Panc1 (cell line): ENCODE measurements at regions not wholly inside any gene's neighbourhood (a gene's known extent, or its start where the extent isn't known, plus 50 kb on each side); places are given as distances from the start of the nearest gene placed in this dataset.

Experiments
- ATAC-seq: fragments of 200-7000 bp; cut with Tn5 transposase; 2 replicates; pipeline ENCODE4 v1.9.1; 2020; ENCODE audit warnings: mild to moderate bottlenecking, moderate library complexity
- BruUV-seq: library from RNA; stranded (reverse); fragments of 400-500 nt; replicated peaks from 2 replicates; lab custom pipeline; 2021; lab: Mats Ljungman, UMichigan
- CTCF ChIA-PET: fragments of 300-600 bp; sonication (Branson Sonifier 250); formaldehyde crosslinking; loops from one replicate; lab custom pipeline; 2022; ENCODE audit warnings: antibody characterized with exemption; lab: Charles Lee
- POLR2A ChIA-PET: fragments of 300-600 bp; sonication (Branson Sonifier 250); formaldehyde crosslinking; loops from one replicate; lab custom pipeline; 2022; ENCODE audit warnings: antibody characterized with exemption; lab: Charles Lee
- DNase-seq: peaks from one replicate; pipeline ENCODE4 v3.0.0-alpha.2; 2010; ENCODE audit warnings: low read depth, low spot score
- H3K27ac ChIP-seq: 2 replicates; pipeline ENCODE4 v1.5.1; 2011; ENCODE audit warnings: mild to moderate bottlenecking, low read length, inconsistent platforms
- H3K27me3 ChIP-seq: fragments of 200-500 bp; sonication (Bioruptor generic); 2 replicates; pipeline ENCODE4 v1.6.0; 2014; ENCODE audit warnings: low read length, inconsistent platforms; ENCODE audit not compliant: control insufficient read depth, insufficient read depth
- H3K36me3 ChIP-seq: fragments of 200-500 bp; sonication (Bioruptor generic); 2 replicates; pipeline ENCODE4 v1.5.1; 2014; ENCODE audit warnings: inconsistent platforms, mild to moderate bottlenecking, low read length, moderate library complexity; ENCODE audit not compliant: control insufficient read depth, insufficient read depth
- H3K4me1 ChIP-seq: 2 replicates; pipeline ENCODE4 v1.5.1; 2011; ENCODE audit warnings: inconsistent platforms, mild to moderate bottlenecking, low read length, moderate library complexity; ENCODE audit not compliant: control insufficient read depth, insufficient read depth
- H3K4me3 ChIP-seq, 2 experiments: 2 replicates each; pipeline ENCODE4 v1.5.1; 2011 to 2012; ENCODE audit warnings: low read depth in 2 of 2, low read length in 2 of 2, mild to moderate bottlenecking in 2 of 2, inconsistent platforms in 1 of 2, moderate library complexity in 1 of 2
- H3K9me3 ChIP-seq: fragments of 200-500 bp; sonication (Bioruptor generic); 2 replicates; pipeline ENCODE4 v1.5.1; 2014; ENCODE audit warnings: low read depth, mild to moderate bottlenecking, inconsistent platforms, low read length, moderate library complexity; ENCODE audit not compliant: control insufficient read depth, insufficient read depth
- CTCF ChIP-seq: fragments of 450-650 bp; IDR thresholded peaks from 2 replicates; pipeline ENCODE4 v1.5.1; 2017; ENCODE audit warnings: mild to moderate bottlenecking
- POLR2AphosphoS5 ChIP-seq: IDR thresholded peaks from 2 replicates; pipeline ENCODE4 v1.6.1; 2012; ENCODE audit warnings: mild to moderate bottlenecking, low read depth, low read length, moderate library complexity
- REST ChIP-seq, 2 experiments: IDR thresholded peaks; 2 replicates each; pipeline ENCODE4 v1.6.1; 2011 to 2012; ENCODE audit warnings: low read depth in 2 of 2, control low read depth in 1 of 2, low read length in 1 of 2, mild to moderate bottlenecking in 1 of 2, moderate library complexity in 1 of 2; ENCODE audit not compliant: insufficient read depth in 1 of 2
- SIN3A ChIP-seq: IDR thresholded peaks from 2 replicates; pipeline ENCODE4 v1.6.1; 2012; ENCODE audit warnings: low read depth, mild to moderate bottlenecking, low read length, moderate library complexity, borderline replicate concordance; ENCODE audit not compliant: insufficient read depth
- TCF7L2 ChIP-seq: IDR thresholded peaks from 2 replicates; pipeline ENCODE4 v1.6.1; 2011; ENCODE audit warnings: mild to moderate bottlenecking, low read depth, low read length, inconsistent platforms
- in situ Hi-C: cut with HindIII; loops from 2 replicates; pipeline ENCODE4 v1.10.0; 2016; ENCODE audit warnings: low sequenced_read_pairs, low pct_unique_long_range_greater_than_20kb
- intact Hi-C: fragments of 100-400 bp; cut with micrococcal nuclease; formaldehyde crosslinking; loops from one replicate; pipeline ENCODE4 v1.10.0; 2022; ENCODE audit not compliant: unreplicated experiment

GRCh38 chr1:96157101-96157500 lies 564.5 kb upstream of the PTBP2 start:
- POLR2A ChIA-PET, result no interaction called here
- ATAC-seq, result no peak
- intact Hi-C loops, result no loop called here

GRCh38 chr1:96159379-96159778 lies 562.2 kb upstream of the PTBP2 start:
- in situ Hi-C loops (no loop called here), intact Hi-C loops (no loop called here)
- no peak overlapping the region for H3K4me3 ChIP-seq
- ChIA-PET POLR2A (no interaction called here), CTCF (no interaction called here)
- H3K9me3 ChIP-seq, result no peaks in the 10 kb centered on the region
- H3K27ac ChIP-seq, result no peak overlapping the region
- no peaks in the 10 kb centered on the region for H3K27me3 ChIP-seq
- ATAC-seq (no peak), DNase-seq (no peak)
- no peaks in the 10 kb centered on the region for H3K36me3 ChIP-seq
- H3K4me1 ChIP-seq, result no peaks in the 10 kb centered on the region
- no TSS peak for BruUV-seq
- TF ChIP-seq POLR2AphosphoS5, result no peak
- no peak for TF ChIP-seq TCF7L2
- no peak for TF ChIP-seq SIN3A
- no peak for TF ChIP-seq REST (IDR thresholded peaks at IDR 0.05; ENCODE audit: insufficient read depth in 1 of 2, low read depth in 2 of 2, low read length in 1 of 2)
- no peak for TF ChIP-seq CTCF

More at GRCh38 chr1:96157101-96157500, 564.5 kb upstream of the PTBP2 start:
- no TSS peak for BruUV-seq
- no peak for TF ChIP-seq REST (IDR thresholded peaks at IDR 0.05; ENCODE audit: insufficient read depth in 1 of 2, low read depth in 2 of 2, low read length in 1 of 2)
- TF ChIP-seq CTCF, result no peak
- TF ChIP-seq TCF7L2, result no peak
- TF ChIP-seq POLR2AphosphoS5, result no peak
- TF ChIP-seq SIN3A, result no peak
- in situ Hi-C loops, result no loop called here
- no peaks in the 10 kb centered on the region for H3K4me1 ChIP-seq
- H3K36me3 ChIP-seq, result no peaks in the 10 kb centered on the region
- H3K4me3 ChIP-seq, result no peak overlapping the region
- no peak for DNase-seq
- H3K9me3 ChIP-seq, result no peaks in the 10 kb centered on the region
- H3K27ac ChIP-seq, result no peak overlapping the region
- CTCF ChIA-PET, result no interaction called here
- H3K27me3 ChIP-seq, result no peaks in the 10 kb centered on the region
